C4-2B (cell line): ENCODE measurements at regions not wholly inside any gene's neighbourhood (a gene's known extent, or its start where the extent isn't known, plus 50 kb on each side); places are given as distances from the start of the nearest gene placed in this dataset.

Source experiments
- H3K27ac ChIP-seq: fragments of 450-650 bp; 2 replicates; pipeline ENCODE4 v1.5.1; 2017
- CTCF ChIP-seq: fragments of 450-650 bp; conservative IDR thresholded peaks from 2 replicates; pipeline ENCODE4 v1.5.1; 2017; ENCODE audit warnings: mild to moderate bottlenecking
- ZFX ChIP-seq: fragments of 450-650 bp; IDR thresholded peaks from 2 replicates; pipeline ENCODE4 v1.6.1; 2017

GRCh38 chr4:138680256-138680655, 335.3 kb upstream of the NOCT start:
- TF ChIP-seq ZFX (no peak), CTCF (no peak)
- H3K27ac ChIP-seq, result no peak overlapping the region

GRCh38 chr4:138678985-138679746, 336.4 kb upstream of the NOCT start:
- TF ChIP-seq ZFX, result no peak
- no peak for TF ChIP-seq CTCF
- no peak overlapping the region for H3K27ac ChIP-seq

- no peak overlapping the region for H3K27ac ChIP-seq
- no peak for TF ChIP-seq ZFX
- no peak for TF ChIP-seq CTCF
Measured at GRCh38 chr4:138677748-138678147, 337.8 kb upstream of the NOCT start.

- TF ChIP-seq CTCF (no peak), ZFX (no peak)
- H3K27ac ChIP-seq, result no peak overlapping the region
Measured at GRCh38 chr4:138677212-138677611, 338.4 kb upstream of the NOCT start.

GRCh38 chr4:138675685-138676084, 339.9 kb upstream of the NOCT start:
- H3K27ac ChIP-seq, result no peak overlapping the region
- TF ChIP-seq ZFX, result no peak
- no peak for TF ChIP-seq CTCF

- H3K27ac ChIP-seq, result no peak overlapping the region
- no peak for TF ChIP-seq ZFX
Measured at GRCh38 chr4:138674209-138674608, 341.4 kb upstream of the NOCT start.

GRCh38 chr4:138673053-138673452, 342.5 kb upstream of the NOCT start:
- H3K27ac ChIP-seq, result no peak overlapping the region
- TF ChIP-seq CTCF (no peak), ZFX (no peak)

- no peak overlapping the region for H3K27ac ChIP-seq
- TF ChIP-seq CTCF (no peak), ZFX (no peak)
Measured at GRCh38 chr4:138672393-138672976, 343.1 kb upstream of the NOCT start.
